ENCODE measurements at regions not wholly inside any gene's neighbourhood (a gene's known extent, or its start where the extent isn't known, plus 50 kb on each side); places are given as distances from the start of the nearest gene placed in this dataset.

DNA sequence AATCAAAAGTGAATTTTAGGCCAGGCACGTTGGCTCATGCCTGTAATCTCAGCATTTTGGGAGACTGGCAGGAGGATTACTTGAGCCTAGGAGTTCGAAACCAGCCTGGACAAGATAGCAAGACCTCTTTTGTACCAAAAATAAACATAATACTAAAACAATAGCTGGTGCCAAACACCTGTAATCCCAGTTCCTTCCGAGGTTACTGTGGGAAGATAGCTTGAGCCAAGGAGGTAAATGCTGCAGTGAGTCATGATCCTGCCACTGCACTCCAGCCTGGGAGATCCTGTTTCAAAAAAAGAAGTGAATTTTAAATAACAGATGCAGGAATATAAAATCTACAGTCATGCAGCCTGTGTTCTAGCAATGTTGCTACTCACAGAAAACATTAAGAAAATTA lies 488.3 kb downstream of the PPARGC1A start:
- Histone ChIP-seq H3K4me2 (ENCODE audit: low read depth, low read length, poor library complexity, severe bottlenecking) (no peak overlapping the region), H4K20me1 (ENCODE audit: insufficient read depth, low read length, poor library complexity, severe bottlenecking) (no peaks in the 10 kb centered on the region), H2AFZ (ENCODE audit: low read length) (no peak overlapping the region), H3K79me2 (ENCODE audit: insufficient read depth, low read length) (no peaks in the 10 kb centered on the region), H3K9ac (ENCODE audit: low read depth, low read length, poor library complexity, severe bottlenecking) (no peak overlapping the region), H3K9me3 (ENCODE audit: insufficient read depth, low read depth, low read length) (no peaks in the 10 kb centered on the region), H3K27me3 (ENCODE audit: insufficient read depth, low read length, poor library complexity, severe bottlenecking) (no peaks in the 10 kb centered on the region), H3K4me3 (ENCODE audit: low read length, poor library complexity, severe bottlenecking) (no peak overlapping the region), H3F3A (ENCODE audit: low read depth) (no peaks in the 10 kb centered on the region), H3K4me1 (ENCODE audit: insufficient read depth, low read length, poor library complexity, severe bottlenecking) (no peaks in the 10 kb centered on the region), H3K36me3 (ENCODE audit: insufficient read depth, low read length) (no peaks in the 10 kb centered on the region), H3K9me2 (replicated peaks; ENCODE audit: low read depth, low read length) (no peaks in the 10 kb centered on the region; the same call in 1 of the 2 replicates)
- TF ChIP-seq EZH2phosphoT487 (IDR thresholded peaks at IDR 0.05; ENCODE audit: borderline replicate concordance) (no peak), CTCF (conservative IDR thresholded peaks at IDR 0.05; ENCODE audit: low read length) (no peak)

GRCh38 chr4:23392860-23393458 lies 496.9 kb downstream of the PPARGC1A start:
- H3K79me2 ChIP-seq (ENCODE audit: insufficient read depth, low read length): no peaks in the 10 kb centered on the region
- H3K9me2 ChIP-seq (replicated peaks; ENCODE audit: low read depth, low read length): no peaks in the 10 kb centered on the region
- no peaks in the 10 kb centered on the region for H3F3A ChIP-seq (ENCODE audit: low read depth)
- no peak for TF ChIP-seq EZH2phosphoT487 (IDR thresholded peaks at IDR 0.05; ENCODE audit: borderline replicate concordance)
- H2AFZ ChIP-seq (ENCODE audit: low read length): no peak overlapping the region
- H3K9ac ChIP-seq (ENCODE audit: low read depth, low read length, poor library complexity, severe bottlenecking): no peak overlapping the region
- H3K9me3 ChIP-seq (ENCODE audit: insufficient read depth, low read depth, low read length): 0 out of 2 replicates have a peak, but pooled peaks cover 4% of the 10 kb centered on the region
- H3K4me1 ChIP-seq (ENCODE audit: insufficient read depth, low read length, poor library complexity, severe bottlenecking): no peaks in the 10 kb centered on the region
- H3K4me3 ChIP-seq (ENCODE audit: low read length, poor library complexity, severe bottlenecking): no peak overlapping the region
- H3K36me3 ChIP-seq (ENCODE audit: insufficient read depth, low read length): no peaks in the 10 kb centered on the region
- no peaks in the 10 kb centered on the region for H3K27me3 ChIP-seq (ENCODE audit: insufficient read depth, low read length, poor library complexity, severe bottlenecking)
- H4K20me1 ChIP-seq (ENCODE audit: insufficient read depth, low read length, poor library complexity, severe bottlenecking): no peaks in the 10 kb centered on the region
- no peak overlapping the region for H3K4me2 ChIP-seq (ENCODE audit: low read depth, low read length, poor library complexity, severe bottlenecking)

GRCh38 chr4:23390246-23390645 lies 499.6 kb downstream of the PPARGC1A start:
- 0 out of 2 replicates have a peak, but pooled peaks cover 4% of the 10 kb centered on the region for H3K9me3 ChIP-seq (ENCODE audit: insufficient read depth, low read depth, low read length)
- no peaks in the 10 kb centered on the region for H3K79me2 ChIP-seq (ENCODE audit: insufficient read depth, low read length)
- H3K27me3 ChIP-seq (ENCODE audit: insufficient read depth, low read length, poor library complexity, severe bottlenecking): no peaks in the 10 kb centered on the region
- no peaks in the 10 kb centered on the region for H3K4me1 ChIP-seq (ENCODE audit: insufficient read depth, low read length, poor library complexity, severe bottlenecking)
- no peaks in the 10 kb centered on the region for H3K36me3 ChIP-seq (ENCODE audit: insufficient read depth, low read length)
- H3F3A ChIP-seq (ENCODE audit: low read depth): no peaks in the 10 kb centered on the region
- no peaks in the 10 kb centered on the region for H3K9me2 ChIP-seq (replicated peaks; ENCODE audit: low read depth, low read length)
- no peak overlapping the region for H3K4me2 ChIP-seq (ENCODE audit: low read depth, low read length, poor library complexity, severe bottlenecking)
- H2AFZ ChIP-seq (ENCODE audit: low read length): no peak overlapping the region
- H3K9ac ChIP-seq (ENCODE audit: low read depth, low read length, poor library complexity, severe bottlenecking): no peak overlapping the region
- no peaks in the 10 kb centered on the region for H4K20me1 ChIP-seq (ENCODE audit: insufficient read depth, low read length, poor library complexity, severe bottlenecking)
- no peak overlapping the region for H3K4me3 ChIP-seq (ENCODE audit: low read length, poor library complexity, severe bottlenecking)
- TF ChIP-seq CTCF (conservative IDR thresholded peaks at IDR 0.05; ENCODE audit: low read length) (no peak), EZH2phosphoT487 (IDR thresholded peaks at IDR 0.05; ENCODE audit: borderline replicate concordance) (no peak)
